Activated T-helper 1 cell treated with anti-CD3 and anti-CD28 coated beads, Interleukin-2, amount 50 U/mL, for 16 hours (primary cell): ENCODE measurements at regions not wholly inside any gene's neighbourhood (a gene's known extent, or its start where the extent isn't known, plus 50 kb on each side); places are given as distances from the start of the nearest gene placed in this dataset.

Experiments
- DNase-seq, 2 donors: peaks; one replicate each; pipeline ENCODE4 v3.0.0-alpha.2; 2020; ENCODE audit warnings: low read depth in 1 of 2, low spot score in 1 of 2

DNA sequence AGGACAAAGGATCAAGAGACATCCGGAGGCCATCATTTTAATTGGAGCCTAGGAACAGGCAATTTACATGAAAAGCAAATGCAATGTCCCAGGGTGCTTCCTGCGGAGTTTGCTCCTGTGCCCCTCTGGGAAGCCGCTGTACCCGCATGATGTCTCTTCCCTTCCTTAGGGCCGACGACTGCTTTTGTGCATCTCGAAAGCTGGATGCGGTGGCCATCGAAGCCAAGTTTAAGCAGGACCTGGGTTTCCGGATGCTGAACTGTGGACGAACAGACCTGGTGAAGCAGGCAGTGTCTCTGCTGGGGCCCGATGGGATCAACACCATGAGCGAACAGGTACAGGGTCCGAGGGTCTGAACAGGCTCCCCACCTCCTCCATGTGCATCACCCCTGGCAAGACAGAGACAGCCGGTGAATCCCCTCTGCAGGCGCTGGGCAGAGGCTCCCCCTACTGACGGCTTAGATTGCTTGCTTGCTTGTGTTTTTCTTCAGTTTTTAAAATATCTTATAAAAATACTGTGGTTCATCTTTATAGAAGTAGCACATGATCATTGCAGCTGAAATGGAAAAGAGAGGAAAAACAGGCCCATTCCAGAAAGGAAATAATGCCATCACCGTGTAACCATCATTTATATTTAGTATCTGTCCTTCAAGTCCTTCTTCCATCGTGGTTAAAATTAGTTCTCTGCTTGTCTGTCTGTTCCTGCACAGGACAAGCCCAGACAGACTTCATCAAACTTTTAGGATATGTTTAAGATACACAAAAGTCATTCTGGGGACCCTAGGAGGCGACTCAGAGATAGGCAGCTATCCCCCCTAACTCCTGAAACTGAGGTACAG lies 75.4 kb upstream of the PWP1 start:
- DNase-seq = no peak

DNA sequence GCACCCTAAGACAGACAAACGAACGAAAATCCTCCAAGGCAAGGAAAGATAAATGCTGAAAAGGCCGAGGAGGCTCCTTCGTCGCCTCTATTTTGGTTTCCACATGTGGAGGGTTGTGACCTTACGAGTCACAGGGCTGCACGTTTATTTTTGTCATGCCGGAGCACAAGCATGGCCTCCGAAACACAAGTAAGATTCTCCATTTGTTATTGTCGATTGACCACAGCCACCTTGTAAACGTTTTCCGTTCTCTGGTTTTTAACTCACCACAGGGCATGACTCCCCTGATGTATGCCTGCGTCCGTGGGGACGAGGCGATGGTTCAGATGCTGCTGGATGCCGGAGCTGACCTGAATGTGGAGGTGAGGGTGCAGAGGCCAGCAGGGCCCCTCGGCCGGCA lies 73.1 kb upstream of the PWP1 start:
- no peak for DNase-seq

DNA sequence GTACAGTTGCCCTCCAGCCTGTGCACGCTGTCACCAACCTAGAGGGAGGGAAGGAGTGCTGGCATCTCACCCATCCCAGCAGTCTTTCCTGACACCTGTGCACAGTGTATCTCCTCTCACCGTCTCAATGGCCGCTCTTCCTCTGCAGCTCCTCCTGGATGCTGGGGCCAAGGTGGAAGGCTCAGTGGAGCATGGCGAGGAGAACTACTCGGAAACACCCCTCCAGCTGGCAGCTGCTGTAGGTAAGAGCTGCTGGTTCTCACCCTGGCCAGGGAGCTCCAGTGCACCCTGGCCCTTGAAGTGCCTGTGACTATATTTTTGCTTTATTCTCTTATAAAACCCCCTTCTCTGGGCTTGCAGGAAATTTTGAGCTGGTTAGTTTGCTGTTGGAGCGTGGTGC lies 68.7 kb upstream of the PWP1 start:
- DNase-seq = no peak

DNA sequence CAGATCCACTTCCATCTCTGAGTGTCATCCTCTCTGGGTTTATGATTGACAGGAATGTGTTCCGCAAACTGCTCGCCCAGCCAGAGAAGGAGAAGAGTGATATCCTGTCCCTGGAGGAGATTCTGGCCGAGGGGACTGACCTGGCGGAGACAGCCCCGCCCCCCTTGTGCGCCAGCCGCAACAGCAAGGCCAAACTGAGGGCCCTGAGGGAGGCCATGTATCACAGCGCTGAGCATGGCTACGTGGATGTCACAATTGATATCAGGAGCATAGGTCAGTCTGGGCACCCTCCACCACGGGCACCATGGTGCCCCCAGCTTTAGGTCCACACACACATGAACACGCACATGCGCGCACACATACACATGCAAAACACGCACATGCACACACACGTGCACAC lies 67.5 kb upstream of the PWP1 start:
- DNase-seq = no peak

DNA sequence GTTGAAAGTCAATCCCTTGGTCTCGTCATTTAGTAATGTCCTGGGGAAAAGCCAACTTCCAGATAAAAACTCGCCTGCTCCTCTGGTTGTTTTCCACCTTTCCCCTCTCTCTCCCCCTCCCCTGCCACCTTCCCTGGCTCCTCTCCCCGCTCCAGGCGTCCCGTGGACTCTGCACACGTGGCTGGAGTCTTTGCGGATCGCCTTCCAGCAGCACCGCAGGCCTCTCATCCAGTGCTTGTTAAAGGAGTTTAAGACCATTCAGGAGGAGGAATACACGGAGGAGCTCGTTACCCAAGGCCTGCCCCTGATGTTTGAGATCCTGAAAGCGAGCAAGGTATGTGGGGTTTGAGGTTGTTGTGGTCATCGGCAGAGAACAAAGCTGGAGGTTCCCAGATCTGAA lies 65.8 kb upstream of the PWP1 start:
- DNase-seq = no peak

DNA sequence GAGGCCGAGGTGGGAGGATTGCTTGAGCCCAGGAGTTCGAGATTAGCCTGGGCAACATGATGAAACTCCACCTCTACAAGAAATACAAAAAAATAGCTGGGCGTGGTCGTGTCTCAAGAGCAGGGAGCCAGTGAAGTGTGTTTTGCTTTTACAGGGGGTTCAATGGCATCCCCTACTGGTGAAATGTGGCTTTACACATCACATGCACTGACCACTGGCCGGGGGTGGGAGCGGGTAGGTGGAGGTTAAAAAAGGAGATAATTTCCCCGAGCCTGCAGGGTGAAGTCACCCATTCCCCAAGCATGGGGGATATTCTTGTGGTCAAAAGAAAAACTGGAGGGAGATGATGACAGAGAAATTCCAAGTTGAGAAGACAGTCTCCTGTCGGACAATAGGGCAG lies 63.6 kb upstream of the PWP1 start:
- DNase-seq = no peak

DNA sequence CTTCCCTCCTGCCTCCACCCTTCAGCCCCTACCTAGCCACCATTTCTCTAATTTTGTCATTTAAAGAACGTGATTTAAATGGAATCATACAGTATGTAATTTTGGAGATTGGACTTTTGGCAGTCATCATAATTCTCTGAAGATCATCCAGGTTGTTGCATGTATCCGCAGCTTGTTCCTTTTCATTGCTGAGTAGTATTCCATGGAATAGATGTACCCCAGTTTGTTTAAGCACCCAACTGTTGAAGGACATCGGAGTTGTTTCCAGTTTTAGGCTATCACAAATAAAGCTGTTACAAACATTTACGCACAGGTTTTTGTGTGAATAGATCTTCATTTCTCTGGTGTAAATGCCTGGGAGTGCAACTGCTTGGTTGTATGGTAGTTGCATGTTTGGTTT lies 61.1 kb upstream of the PWP1 start:
- DNase-seq = no peak

DNA sequence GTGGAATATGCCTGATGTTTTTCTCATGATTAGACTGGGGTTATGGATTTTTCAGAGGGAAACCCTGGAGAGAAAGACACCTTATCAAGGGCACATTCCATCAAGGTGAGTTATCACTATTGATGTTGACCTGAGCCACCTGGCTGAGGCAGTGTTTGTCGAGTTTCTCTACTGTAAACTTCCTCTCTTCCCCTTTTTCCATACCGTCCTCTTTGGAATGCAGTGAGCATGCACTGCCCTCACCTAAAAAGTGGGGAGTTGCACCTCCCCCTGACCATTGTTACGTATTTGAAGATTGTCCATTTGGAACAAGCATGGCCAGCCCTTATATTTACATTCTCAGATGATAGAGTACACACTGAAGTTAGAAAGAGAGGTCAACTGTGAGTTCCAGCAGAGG lies 53.9 kb upstream of the PWP1 start:
- DNase-seq = no peak

DNA sequence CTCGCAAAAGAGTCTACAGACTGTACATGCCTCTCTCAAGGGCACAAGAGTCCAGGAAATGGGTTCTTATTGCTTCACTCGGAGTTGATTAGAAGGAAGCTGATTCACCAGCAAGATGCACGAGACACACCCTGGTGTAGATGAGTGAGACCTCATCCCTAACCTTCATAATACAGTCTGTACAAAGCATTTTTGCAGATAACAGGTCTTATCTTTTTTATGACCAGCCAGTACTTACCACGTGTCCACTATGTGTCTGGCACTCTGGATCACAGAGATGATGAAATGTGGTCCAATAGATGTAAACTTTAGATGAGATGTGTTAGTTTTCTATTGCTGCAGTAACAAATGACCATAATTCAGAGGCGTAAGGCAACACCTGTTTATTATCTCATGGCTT lies 53.4 kb upstream of the PWP1 start:
- DNase-seq = no peak

DNA sequence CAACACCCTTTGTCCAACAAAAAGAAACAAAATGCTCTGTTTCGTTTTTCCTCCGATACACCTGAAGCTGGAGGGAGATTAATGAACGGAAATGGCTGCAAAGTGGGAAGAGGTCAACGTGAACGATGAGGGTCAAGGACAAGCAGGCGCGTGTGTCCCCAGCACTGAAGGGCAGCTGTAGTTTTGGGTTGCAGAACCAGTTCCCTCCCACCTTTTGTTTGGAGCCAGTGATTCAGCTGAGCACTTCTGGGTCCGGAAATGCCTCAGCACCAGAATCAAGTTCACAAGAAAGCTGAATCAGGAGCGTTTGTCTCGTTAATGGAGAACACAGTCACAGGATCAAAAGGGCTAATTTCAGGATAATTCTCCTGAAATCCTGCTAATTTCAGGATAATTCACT lies 51.1 kb upstream of the PWP1 start:
- DNase-seq = no peak

DNA sequence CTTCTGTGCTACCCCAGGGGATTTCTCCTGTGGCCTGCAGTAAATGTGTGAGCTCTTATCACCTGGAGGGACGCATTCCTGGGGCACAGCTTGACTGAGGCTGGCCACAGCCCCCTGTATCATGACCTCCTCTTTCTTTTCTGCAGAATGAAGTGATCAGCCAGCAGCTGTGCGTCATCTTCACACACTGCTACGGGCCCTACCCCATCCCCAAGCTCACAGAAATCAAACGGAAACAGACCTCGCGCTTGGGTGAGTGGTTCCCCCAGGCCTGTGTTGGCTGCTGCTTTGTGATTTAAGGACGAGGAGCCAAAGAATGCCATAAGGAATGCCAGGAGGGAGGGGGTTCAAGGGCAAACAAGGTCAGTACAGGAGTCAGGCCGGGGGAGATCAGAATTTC lies 50.5 kb upstream of the PWP1 start:
- no peak for DNase-seq
